ENCODE measurements at regions not wholly inside any gene's neighbourhood (a gene's known extent, or its start where the extent isn't known, plus 50 kb on each side); places are given as distances from the start of the nearest gene placed in this dataset.
A peak's percentile ranks its signal among the peaks of the same experiment; 100 is the strongest.

- TF ChIP-seq CTCF (IDR thresholded peaks at IDR 0.05): no peak
These were observed 182.3 kb downstream of the DACT1 start for GRCh38 chr14:58820032-58820431.

DNA sequence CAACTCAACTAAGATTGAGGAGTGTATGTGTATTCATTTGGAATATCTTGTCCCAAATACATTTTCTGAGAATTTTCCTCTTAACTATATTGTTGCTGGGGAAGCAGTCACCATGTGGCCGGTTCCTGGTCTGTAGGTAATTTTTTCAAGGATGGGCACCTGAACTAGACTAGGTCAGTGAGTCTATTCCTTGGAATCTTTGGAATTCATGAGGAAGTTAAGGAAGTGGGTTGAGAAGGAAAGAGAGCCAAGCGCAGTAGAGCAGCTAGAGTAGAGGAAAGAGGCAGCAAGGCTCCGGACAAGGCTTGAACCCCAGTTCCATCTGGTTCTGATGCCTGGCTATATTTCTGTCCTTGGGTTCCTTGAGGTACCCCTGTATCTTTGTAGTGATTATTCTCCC, 183.7 kb downstream of the DACT1 start:
- no peak overlapping the region for H3K4me3 ChIP-seq (replicated peaks in 1 of 3; ENCODE audit: low read depth in 2 of 3, low read length in 3 of 3)
- no peak for TF ChIP-seq CTCF (IDR thresholded peaks at IDR 0.05)
- H3K36me3 ChIP-seq (replicated peaks in 1 of 2; ENCODE audit: control insufficient read depth in 1 of 2, insufficient read depth in 2 of 2, low read length in 2 of 2): no peaks in the 10 kb centered on the region
- no peak overlapping the region for H3K27ac ChIP-seq (ENCODE audit: low read depth in 1 of 2, low read length in 2 of 2)
- WGBS (ENCODE audit: insufficient coverage): 90% methylated on average over 2 of the region's 3 CpGs
- no peak overlapping the region for H3K4me2 ChIP-seq (replicated peaks; ENCODE audit: extremely low read depth, low read length, poor library complexity, severe bottlenecking)
- H3K4me1 Mint-ChIP-seq: peaks cover 6% of the 10 kb centered on the region
- no peaks in the 10 kb centered on the region for H4K20me1 ChIP-seq (ENCODE audit: insufficient read depth, low read length)
- DNase-seq: no peak
- H3K27me3 Mint-ChIP-seq (ENCODE audit: low read depth in 3 of 3): peaks cover 0 to 5% (median 1%) of the 10 kb centered on the region in 3 donors
- intact Hi-C loops (cut with micrococcal nuclease): no loop called here
- no peak overlapping the region for H3K27ac Mint-ChIP-seq
- no peaks in the 10 kb centered on the region for H3K36me3 Mint-ChIP-seq
- H3K4me3 Mint-ChIP-seq: no peak overlapping the region
- peaks cover 0 to 9% (median 3%) of the 10 kb centered on the region in 7 donors for H3K9me3 Mint-ChIP-seq
- no peaks in the 10 kb centered on the region for H3K27me3 ChIP-seq (ENCODE audit: control insufficient read depth in 2 of 2, insufficient read depth in 2 of 2, low read length in 2 of 2)
- H3K9me3 ChIP-seq (replicated peaks in 1 of 2; ENCODE audit: control insufficient read depth in 1 of 2, insufficient read depth in 1 of 2, low read length in 2 of 2): no peaks in the 10 kb centered on the region
- H3K79me2 ChIP-seq (ENCODE audit: insufficient read depth, low read length): no peaks in the 10 kb centered on the region
- H3K4me1 ChIP-seq (ENCODE audit: control insufficient read depth in 1 of 2, insufficient read depth in 2 of 2, low read length in 2 of 2): no peaks in the 10 kb centered on the region
- no peak overlapping the region for H3K9ac ChIP-seq (ENCODE audit: insufficient read depth, low read length, poor library complexity, severe bottlenecking)
- no peak overlapping the region for H2AFZ ChIP-seq (ENCODE audit: insufficient read depth, low read depth, low read length, poor library complexity, severe bottlenecking)

More at GRCh38 chr14:58820032-58820431, 182.3 kb downstream of the DACT1 start:
- Histone ChIP-seq H3K27me3 (ENCODE audit: control insufficient read depth in 2 of 2, insufficient read depth in 2 of 2, low read length in 2 of 2) (no peaks in the 10 kb centered on the region), H3K9me3 (replicated peaks in 1 of 2; ENCODE audit: control insufficient read depth in 1 of 2, insufficient read depth in 1 of 2, low read length in 2 of 2) (no peaks in the 10 kb centered on the region), H3K4me1 (ENCODE audit: control insufficient read depth in 1 of 2, insufficient read depth in 2 of 2, low read length in 2 of 2) (no peaks in the 10 kb centered on the region), H2AFZ (ENCODE audit: insufficient read depth, low read depth, low read length, poor library complexity, severe bottlenecking) (no peak overlapping the region), H3K4me2 (replicated peaks; ENCODE audit: extremely low read depth, low read length, poor library complexity, severe bottlenecking) (no peak overlapping the region), H3K4me3 (replicated peaks in 1 of 3; ENCODE audit: low read depth in 2 of 3, low read length in 3 of 3) (no peak overlapping the region), H3K79me2 (ENCODE audit: insufficient read depth, low read length) (no peaks in the 10 kb centered on the region), H4K20me1 (ENCODE audit: insufficient read depth, low read length) (no peaks in the 10 kb centered on the region), H3K9ac (ENCODE audit: insufficient read depth, low read length, poor library complexity, severe bottlenecking) (no peak overlapping the region), H3K36me3 (replicated peaks in 1 of 2; ENCODE audit: control insufficient read depth in 1 of 2, insufficient read depth in 2 of 2, low read length in 2 of 2) (no peaks in the 10 kb centered on the region), H3K27ac (ENCODE audit: low read depth in 1 of 2, low read length in 2 of 2) (no peak overlapping the region)
- no peak for DNase-seq
- 100% methylated on average over 1 of the region's 4 CpGs for WGBS (ENCODE audit: insufficient coverage)
- H3K36me3 Mint-ChIP-seq: no peaks in the 10 kb centered on the region
- no peaks in the 10 kb centered on the region for H3K27me3 Mint-ChIP-seq (ENCODE audit: low read depth in 3 of 3)
- no peak overlapping the region for H3K4me3 Mint-ChIP-seq
- H3K9me3 Mint-ChIP-seq: no peaks in the 10 kb centered on the region
- peaks cover 6% of the 10 kb centered on the region for H3K4me1 Mint-ChIP-seq
- intact Hi-C loops (cut with micrococcal nuclease): no loop called here
- peak overlapping the region in 1 of 7 donors; percentile 14 for H3K27ac Mint-ChIP-seq

All from CD14-positive monocyte (primary cell).